Activated CD4-positive, alpha-beta memory T cell treated with anti-CD3 and anti-CD28 coated beads for 36 hours (primary cell): ENCODE measurements at regions not wholly inside any gene's neighbourhood (a gene's known extent, or its start where the extent isn't known, plus 50 kb on each side); places are given as distances from the start of the nearest gene placed in this dataset.
"Not testable (repeated sequence)": the region's sequence is repeated elsewhere in the genome, so short reads cannot be mapped to it uniquely, and the experiment has no call there.

Experiments used
- CTCF ChIA-PET: fragments of 350-600 bp; sonication (Branson Sonifier 250); formaldehyde crosslinking; loops from one replicate; lab custom pipeline; 2021; ENCODE audit warnings: antibody characterized with exemption, inconsistent platforms; lab: Charles Lee
- POLR2A ChIA-PET: fragments of 350-600 bp; sonication (Branson Sonifier 250); formaldehyde crosslinking; loops from one replicate; lab custom pipeline; 2021; ENCODE audit warnings: antibody characterized with exemption; lab: Charles Lee
- DNase-seq: peaks from one replicate; pipeline ENCODE4 v3.0.0-alpha.2; 2020
- H3K27ac Mint-ChIP-seq: one replicate; pipeline ENCODE4 v1.8.0; 2021; ENCODE audit warnings: mixed read lengths
- H3K27me3 Mint-ChIP-seq: one replicate; pipeline ENCODE4 v1.8.0; 2021; ENCODE audit warnings: mixed read lengths
- H3K36me3 Mint-ChIP-seq: one replicate; pipeline ENCODE4 v1.8.0; 2021; ENCODE audit warnings: mixed read lengths
- H3K4me1 Mint-ChIP-seq: one replicate; pipeline ENCODE4 v1.8.0; 2021; ENCODE audit warnings: low read depth, mixed read lengths
- H3K4me3 Mint-ChIP-seq: one replicate; pipeline ENCODE4 v1.8.0; 2021; ENCODE audit warnings: mild to moderate bottlenecking, mixed read lengths
- H3K9me3 Mint-ChIP-seq: one replicate; pipeline ENCODE4 v1.8.0; 2021; ENCODE audit warnings: mixed read lengths
- intact Hi-C: fragments of 100-400 bp; cut with micrococcal nuclease; formaldehyde crosslinking; loops from one replicate; pipeline ENCODE4 v1.15.1; 2023

DNA sequence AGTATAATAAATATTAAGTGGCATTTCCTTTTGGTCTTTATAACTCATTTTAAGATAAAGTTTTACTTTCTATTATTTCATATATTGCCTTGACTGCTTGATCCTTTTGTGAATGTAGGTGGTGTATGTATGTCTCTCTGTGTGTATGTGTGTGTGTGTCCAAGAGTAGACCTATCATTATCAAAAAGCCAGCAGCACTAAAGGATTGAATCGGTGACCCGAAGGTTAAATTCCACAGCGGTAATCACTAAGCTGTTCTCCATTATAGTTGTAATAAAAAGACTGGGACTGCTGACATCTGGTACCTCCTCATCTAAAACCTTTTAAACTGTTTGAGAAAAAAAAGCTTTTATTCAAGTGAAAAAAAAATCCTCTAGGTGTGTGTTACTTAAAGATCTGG, 1014.8 kb downstream of the PCDH7 start:
- H3K4me3 Mint-ChIP-seq: no peak overlapping the region
- intact Hi-C loops: no loop called here
- CTCF ChIA-PET: no interaction called here
- H3K27me3 Mint-ChIP-seq: no peaks in the 10 kb centered on the region
- POLR2A ChIA-PET: no interaction called here
- DNase-seq: no peak
- no peak overlapping the region for H3K27ac Mint-ChIP-seq
- peaks cover 13% of the 10 kb centered on the region for H3K9me3 Mint-ChIP-seq
- H3K4me1 Mint-ChIP-seq: no peaks in the 10 kb centered on the region
- H3K36me3 Mint-ChIP-seq: no peaks in the 10 kb centered on the region

DNA sequence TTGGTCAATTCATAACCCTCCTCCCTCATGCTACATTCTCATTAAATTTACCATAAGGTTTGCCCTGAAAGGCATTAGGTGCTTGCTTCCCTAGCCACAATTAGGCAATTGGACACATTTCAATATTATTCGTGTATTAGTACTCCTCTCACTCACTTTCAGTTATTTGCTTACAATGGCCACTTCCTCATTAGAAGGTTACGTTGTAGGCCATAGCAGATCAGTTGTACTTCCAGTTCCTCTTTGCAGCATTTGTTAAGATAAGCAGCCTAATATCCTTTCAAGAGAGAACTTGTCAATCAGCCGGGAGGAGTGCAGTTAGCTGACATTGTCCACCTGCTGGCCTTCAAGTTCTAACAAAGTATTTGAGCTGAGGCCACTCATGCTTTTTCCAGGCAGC, 1017.2 kb downstream of the PCDH7 start:
- ChIA-PET CTCF (no interaction called here), POLR2A (no interaction called here)
- DNase-seq: no peak
- Mint-ChIP-seq H3K27ac (no peak overlapping the region), H3K4me1 (no peaks in the 10 kb centered on the region), H3K4me3 (no peak overlapping the region), H3K27me3 (no peaks in the 10 kb centered on the region), H3K9me3 (peaks cover 13% of the 10 kb centered on the region), H3K36me3 (no peaks in the 10 kb centered on the region)
- intact Hi-C loops: no loop called here

DNA sequence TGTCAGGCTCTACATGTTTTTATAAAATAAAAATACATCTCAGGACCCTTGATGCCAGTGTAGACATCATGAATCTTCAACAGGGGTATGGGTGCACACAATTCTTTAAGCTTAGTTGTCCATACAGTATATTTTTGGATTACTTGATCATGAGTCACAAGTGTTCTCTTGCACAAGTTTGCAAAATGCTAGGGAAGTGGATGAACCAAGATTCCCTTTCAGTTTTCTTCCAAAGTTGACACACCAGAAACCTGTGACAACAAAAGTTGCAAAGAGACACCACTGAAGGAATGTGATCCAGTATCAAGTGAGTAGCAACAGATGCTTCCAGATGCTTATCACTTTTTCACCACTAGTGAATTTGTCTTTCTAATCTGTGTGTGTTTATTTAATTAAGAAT, 1021.2 kb downstream of the PCDH7 start:
- no peaks in the 10 kb centered on the region for H3K27me3 Mint-ChIP-seq
- no peak for DNase-seq
- H3K4me3 Mint-ChIP-seq: no peak overlapping the region
- no peak overlapping the region for H3K27ac Mint-ChIP-seq
- H3K9me3 Mint-ChIP-seq: peaks cover 10% of the 10 kb centered on the region
- no peaks in the 10 kb centered on the region for H3K36me3 Mint-ChIP-seq
- ChIA-PET CTCF (no interaction called here), POLR2A (no interaction called here)
- intact Hi-C loops: no loop called here
- no peaks in the 10 kb centered on the region for H3K4me1 Mint-ChIP-seq

DNA sequence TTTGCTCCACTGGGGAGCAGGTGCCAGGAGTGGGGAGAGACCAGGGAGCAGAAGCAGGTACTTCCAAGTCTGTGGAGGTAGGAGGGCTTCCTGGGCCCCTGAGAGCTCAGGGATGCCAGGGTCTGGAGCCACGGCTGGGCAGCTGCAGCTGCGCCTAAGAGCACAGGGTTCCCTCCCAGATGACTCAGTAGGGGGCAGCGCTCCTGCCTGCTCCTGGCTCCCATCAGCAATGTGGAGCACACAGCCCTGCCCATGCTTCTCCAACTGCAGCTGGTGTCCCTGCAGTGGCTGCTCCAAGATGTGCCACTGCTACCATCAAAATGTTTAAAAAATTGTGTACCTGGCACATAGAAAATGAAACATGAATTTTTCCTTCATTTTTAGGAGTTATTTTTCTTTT, 1028.2 kb downstream of the PCDH7 start:
- POLR2A ChIA-PET: no interaction called here
- peaks cover 9% of the 10 kb centered on the region for H3K9me3 Mint-ChIP-seq
- no peak for DNase-seq
- H3K4me1 Mint-ChIP-seq: no peaks in the 10 kb centered on the region
- no peak overlapping the region for H3K4me3 Mint-ChIP-seq
- no peaks in the 10 kb centered on the region for H3K36me3 Mint-ChIP-seq
- intact Hi-C loops: no loop called here
- CTCF ChIA-PET: no interaction called here
- no peak overlapping the region for H3K27ac Mint-ChIP-seq
- H3K27me3 Mint-ChIP-seq: no peaks in the 10 kb centered on the region

DNA sequence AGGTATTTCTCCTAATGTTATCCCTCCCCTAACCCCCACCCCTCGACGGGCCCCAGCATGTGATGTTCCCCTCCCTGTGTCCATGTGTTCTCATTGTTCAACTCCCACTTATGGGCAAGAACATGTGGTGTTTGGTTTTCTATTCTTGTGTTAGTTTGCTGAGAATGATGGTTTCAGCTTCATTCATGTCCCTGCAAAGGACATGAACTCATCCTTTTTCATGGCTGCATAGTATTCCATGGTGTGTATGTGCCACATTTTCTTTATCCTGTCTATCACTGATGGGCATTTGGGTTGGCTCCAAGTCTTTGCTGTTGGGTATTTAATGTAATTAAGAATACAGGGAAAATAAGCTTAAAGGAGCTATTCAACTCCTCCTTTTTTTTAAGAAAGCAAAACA, 1030.4 kb downstream of the PCDH7 start:
- DNase-seq, H3K27me3 Mint-ChIP-seq, H3K4me1 Mint-ChIP-seq, H3K27ac Mint-ChIP-seq, CTCF ChIA-PET, POLR2A ChIA-PET, intact Hi-C loops, H3K9me3 Mint-ChIP-seq, H3K36me3 Mint-ChIP-seq, H3K4me3 Mint-ChIP-seq: not testable (repeated sequence)

DNA sequence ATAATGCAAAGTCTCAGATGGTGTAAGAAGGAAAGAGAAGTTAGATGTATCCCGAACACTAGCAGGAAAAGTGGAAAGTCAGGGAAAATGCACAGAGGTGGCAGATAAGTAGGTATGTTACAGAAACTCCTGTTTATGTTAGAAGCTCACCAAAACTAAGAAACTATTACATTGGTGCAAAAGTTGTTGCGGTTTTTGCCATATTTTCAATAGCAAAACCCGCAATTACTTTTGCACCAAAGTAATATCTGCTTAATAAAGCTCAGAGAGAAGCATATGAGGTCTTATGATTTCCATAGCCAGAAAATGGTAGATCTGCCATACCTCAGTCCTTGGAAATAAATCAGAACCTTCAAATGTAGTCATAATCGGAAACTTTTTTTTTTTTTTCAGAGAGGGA, 1035.6 kb downstream of the PCDH7 start:
- Mint-ChIP-seq H3K9me3 (peaks cover 22% of the 10 kb centered on the region), H3K36me3 (no peaks in the 10 kb centered on the region), H3K4me1 (no peaks in the 10 kb centered on the region), H3K27ac (no peak overlapping the region), H3K27me3 (no peaks in the 10 kb centered on the region), H3K4me3 (no peak overlapping the region)
- POLR2A ChIA-PET: no interaction called here
- intact Hi-C loops: no loop called here
- DNase-seq: no peak
- CTCF ChIA-PET: no interaction called here

DNA sequence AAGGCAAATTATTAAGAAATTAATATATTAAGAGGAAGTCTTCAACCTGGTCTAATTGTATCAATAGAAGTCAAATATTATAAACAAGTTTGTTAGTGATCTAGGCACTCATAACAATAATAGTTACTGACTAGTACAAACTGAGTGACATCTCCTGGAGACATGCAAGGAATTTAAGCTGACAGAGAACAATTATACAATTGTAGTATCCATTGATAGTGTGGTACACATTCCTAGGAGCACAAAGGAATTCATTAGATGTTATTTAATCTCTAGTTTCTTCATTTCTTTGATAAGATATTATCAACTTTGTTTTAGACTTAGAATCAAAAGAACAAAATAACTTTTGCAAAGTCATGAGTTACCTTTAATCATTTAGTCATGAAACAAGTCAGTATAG, 1048.6 kb downstream of the PCDH7 start:
- POLR2A ChIA-PET: no interaction called here
- CTCF ChIA-PET: no interaction called here
- Mint-ChIP-seq H3K4me3 (no peak overlapping the region), H3K27ac (no peak overlapping the region), H3K4me1 (no peaks in the 10 kb centered on the region), H3K27me3 (no peaks in the 10 kb centered on the region), H3K36me3 (no peaks in the 10 kb centered on the region), H3K9me3 (peaks cover 24% of the 10 kb centered on the region)
- intact Hi-C loops: no loop called here
- no peak for DNase-seq

DNA sequence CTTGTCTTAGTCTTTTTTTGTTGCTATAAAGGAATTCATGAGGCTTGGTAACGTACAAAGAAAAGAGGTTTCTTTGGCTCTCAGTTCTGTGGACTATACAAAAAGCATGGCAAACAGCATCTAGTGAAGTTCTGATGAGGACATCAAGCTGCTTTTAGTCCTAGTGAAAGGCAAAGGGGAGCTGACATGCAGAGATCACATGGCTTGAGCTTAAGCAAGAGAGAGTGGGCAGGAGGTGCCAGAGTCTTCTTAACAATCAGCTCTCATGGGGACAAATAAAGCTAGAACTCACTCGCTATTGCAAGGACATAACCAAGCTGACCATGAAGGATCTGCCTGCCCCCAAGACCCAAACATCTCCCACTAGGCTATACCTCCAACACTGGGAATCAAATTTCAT, 1063.1 kb downstream of the PCDH7 start:
- Mint-ChIP-seq H3K27me3 (no peaks in the 10 kb centered on the region), H3K4me3 (no peak overlapping the region), H3K4me1 (no peaks in the 10 kb centered on the region), H3K36me3 (no peaks in the 10 kb centered on the region), H3K9me3 (peaks cover 4% of the 10 kb centered on the region), H3K27ac (no peak overlapping the region)
- ChIA-PET CTCF (no interaction called here), POLR2A (no interaction called here)
- DNase-seq: no peak
- intact Hi-C loops: no loop called here

DNA sequence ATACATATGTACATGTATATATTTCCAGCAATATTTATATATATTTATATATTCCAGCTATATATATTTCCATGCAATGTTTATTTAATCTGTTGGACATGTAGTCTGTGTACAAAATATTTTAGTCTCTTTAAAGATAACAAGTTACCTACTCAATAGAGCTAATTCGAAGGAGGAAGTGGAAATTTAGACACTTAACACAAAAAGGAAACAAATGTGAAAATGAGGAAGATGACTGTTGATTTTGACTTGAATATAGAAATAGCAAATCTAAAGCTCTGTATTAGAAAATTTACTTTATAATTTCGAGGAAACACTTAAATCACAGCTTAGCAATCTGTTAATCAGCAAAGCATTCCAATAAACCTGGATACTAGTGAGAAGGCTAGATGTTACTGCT, 1064.4 kb downstream of the PCDH7 start:
- intact Hi-C loops: no loop called here
- ChIA-PET POLR2A (no interaction called here), CTCF (no interaction called here)
- H3K9me3 Mint-ChIP-seq: peaks cover 8% of the 10 kb centered on the region
- H3K4me3 Mint-ChIP-seq: no peak overlapping the region
- H3K27ac Mint-ChIP-seq: no peak overlapping the region
- no peaks in the 10 kb centered on the region for H3K36me3 Mint-ChIP-seq
- DNase-seq: no peak
- no peaks in the 10 kb centered on the region for H3K4me1 Mint-ChIP-seq
- no peaks in the 10 kb centered on the region for H3K27me3 Mint-ChIP-seq

DNA sequence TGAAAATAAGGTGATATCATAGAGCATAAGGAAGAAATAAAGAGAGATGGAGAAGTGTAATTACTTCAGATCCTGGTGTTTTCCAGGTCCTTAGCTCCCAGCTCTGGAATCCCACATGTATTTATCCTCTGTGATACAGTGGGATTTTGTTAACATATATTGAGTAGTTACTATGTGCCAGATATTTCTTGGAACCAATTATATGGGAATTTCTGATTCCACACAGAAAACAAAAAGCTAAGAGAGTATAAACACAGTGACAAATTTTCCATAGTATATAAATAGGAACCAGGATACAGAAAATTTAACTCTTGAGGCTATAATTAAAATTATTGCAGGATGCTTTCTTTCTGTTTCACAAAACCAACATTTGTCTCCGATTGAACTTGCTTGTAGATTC, 1067.5 kb downstream of the PCDH7 start:
- intact Hi-C loops: no loop called here
- POLR2A ChIA-PET: no interaction called here
- no peaks in the 10 kb centered on the region for H3K36me3 Mint-ChIP-seq
- peaks cover 9% of the 10 kb centered on the region for H3K9me3 Mint-ChIP-seq
- H3K4me3 Mint-ChIP-seq: no peak overlapping the region
- DNase-seq: no peak
- H3K27me3 Mint-ChIP-seq: no peaks in the 10 kb centered on the region
- no peaks in the 10 kb centered on the region for H3K4me1 Mint-ChIP-seq
- CTCF ChIA-PET: no interaction called here
- H3K27ac Mint-ChIP-seq: no peak overlapping the region

DNA sequence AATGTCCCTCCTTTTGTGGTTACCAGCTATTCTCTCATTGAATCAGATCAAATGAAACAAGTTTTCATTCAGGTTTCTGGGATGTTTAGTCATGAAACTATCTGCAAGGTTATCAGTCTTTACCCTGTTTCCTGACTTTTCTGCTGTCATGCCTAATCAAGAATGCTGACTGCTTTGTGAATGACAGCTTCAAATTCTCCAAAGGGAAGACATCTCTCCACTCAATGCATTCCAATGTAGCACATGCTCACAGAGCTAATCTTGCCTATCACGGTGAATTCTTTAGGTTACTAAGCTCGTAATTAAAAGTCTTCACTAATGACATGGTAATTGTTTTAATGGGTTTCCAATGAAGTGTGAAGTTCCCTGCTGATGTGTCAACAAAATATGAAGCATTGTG, 1068.5 kb downstream of the PCDH7 start:
- H3K27me3 Mint-ChIP-seq: no peaks in the 10 kb centered on the region
- DNase-seq: no peak
- peaks cover 8% of the 10 kb centered on the region for H3K9me3 Mint-ChIP-seq
- POLR2A ChIA-PET: no interaction called here
- H3K36me3 Mint-ChIP-seq: no peaks in the 10 kb centered on the region
- H3K4me3 Mint-ChIP-seq: no peak overlapping the region
- CTCF ChIA-PET: no interaction called here
- intact Hi-C loops: no loop called here
- no peak overlapping the region for H3K27ac Mint-ChIP-seq
- no peaks in the 10 kb centered on the region for H3K4me1 Mint-ChIP-seq

DNA sequence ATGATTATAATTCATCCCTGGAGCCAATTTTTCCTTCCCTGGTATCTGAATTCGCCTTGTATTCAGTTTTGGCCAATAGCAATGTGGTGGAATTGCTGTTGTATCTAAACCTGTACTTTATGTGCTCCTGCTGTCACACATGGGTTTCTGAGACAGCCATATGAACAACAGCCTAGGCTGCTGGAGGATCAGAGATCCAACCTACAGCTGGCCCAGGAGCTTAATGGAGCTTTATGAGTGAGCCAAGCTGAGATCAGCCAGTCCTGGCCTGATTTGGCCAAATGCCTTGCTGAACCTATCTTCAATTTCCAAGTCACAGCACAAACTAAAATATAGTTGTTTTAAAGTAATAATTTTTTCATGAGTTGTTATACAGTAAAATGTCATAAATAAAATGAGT, 1071.5 kb downstream of the PCDH7 start:
- no peak overlapping the region for H3K4me3 Mint-ChIP-seq
- DNase-seq: no peak
- intact Hi-C loops: no loop called here
- no peaks in the 10 kb centered on the region for H3K36me3 Mint-ChIP-seq
- H3K27me3 Mint-ChIP-seq: no peaks in the 10 kb centered on the region
- no peak overlapping the region for H3K27ac Mint-ChIP-seq
- peaks cover 15% of the 10 kb centered on the region for H3K9me3 Mint-ChIP-seq
- CTCF ChIA-PET: no interaction called here
- H3K4me1 Mint-ChIP-seq: no peaks in the 10 kb centered on the region
- POLR2A ChIA-PET: no interaction called here

DNA sequence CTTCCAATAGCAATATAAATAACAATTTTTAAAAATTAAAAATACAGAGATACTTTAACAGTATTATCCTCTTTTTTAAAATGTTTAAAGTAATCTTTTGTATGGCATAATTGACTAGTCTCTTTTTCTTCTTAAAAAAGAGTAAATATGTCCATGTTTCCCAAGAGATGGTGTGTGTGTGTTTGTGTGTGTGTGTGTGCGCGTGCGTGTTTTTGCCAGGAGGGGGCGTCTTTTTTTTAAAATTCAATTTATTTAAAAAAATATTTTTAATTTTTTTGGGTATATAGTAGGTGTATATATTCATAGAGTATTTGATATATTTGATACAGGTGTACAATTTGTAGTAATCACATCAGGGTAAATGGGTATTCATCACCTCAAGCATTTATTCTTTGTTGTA, 1073.7 kb downstream of the PCDH7 start:
- intact Hi-C loops: no loop called here
- POLR2A ChIA-PET: no interaction called here
- Mint-ChIP-seq H3K9me3 (peaks cover 14% of the 10 kb centered on the region), H3K27me3 (no peaks in the 10 kb centered on the region), H3K36me3 (no peaks in the 10 kb centered on the region), H3K4me3 (no peak overlapping the region), H3K4me1 (no peaks in the 10 kb centered on the region), H3K27ac (no peak overlapping the region)
- no peak for DNase-seq
- CTCF ChIA-PET: no interaction called here

DNA sequence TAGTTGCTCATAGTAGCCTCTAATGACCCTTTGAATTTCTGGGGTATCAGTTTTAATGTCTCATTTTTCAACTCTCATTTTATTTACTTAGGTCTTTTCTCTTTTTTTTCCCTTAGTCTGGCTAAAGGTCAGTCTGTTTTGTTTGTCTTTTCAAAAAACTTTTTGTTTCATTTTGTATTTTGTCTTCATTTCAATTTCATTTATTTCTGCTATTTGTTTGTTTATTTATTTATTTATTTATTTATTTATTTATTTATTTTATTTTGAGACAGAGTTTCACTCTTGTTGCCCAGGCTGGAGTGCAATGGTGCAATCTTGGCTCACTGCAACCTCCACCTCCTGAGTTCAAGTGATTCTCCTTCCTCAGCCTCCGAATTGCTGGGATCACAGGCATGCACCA, 1076.9 kb downstream of the PCDH7 start:
- intact Hi-C loops, H3K27me3 Mint-ChIP-seq, H3K4me1 Mint-ChIP-seq, DNase-seq, H3K36me3 Mint-ChIP-seq, H3K27ac Mint-ChIP-seq, H3K4me3 Mint-ChIP-seq, POLR2A ChIA-PET, CTCF ChIA-PET: not testable (repeated sequence)
- peaks cover 24% of the 10 kb centered on the region for H3K9me3 Mint-ChIP-seq
